ENCODE measurements at regions not wholly inside any gene's neighbourhood (a gene's known extent, or its start where the extent isn't known, plus 50 kb on each side); places are given as distances from the start of the nearest gene placed in this dataset.

- TF ChIP-seq, protein P1, sequence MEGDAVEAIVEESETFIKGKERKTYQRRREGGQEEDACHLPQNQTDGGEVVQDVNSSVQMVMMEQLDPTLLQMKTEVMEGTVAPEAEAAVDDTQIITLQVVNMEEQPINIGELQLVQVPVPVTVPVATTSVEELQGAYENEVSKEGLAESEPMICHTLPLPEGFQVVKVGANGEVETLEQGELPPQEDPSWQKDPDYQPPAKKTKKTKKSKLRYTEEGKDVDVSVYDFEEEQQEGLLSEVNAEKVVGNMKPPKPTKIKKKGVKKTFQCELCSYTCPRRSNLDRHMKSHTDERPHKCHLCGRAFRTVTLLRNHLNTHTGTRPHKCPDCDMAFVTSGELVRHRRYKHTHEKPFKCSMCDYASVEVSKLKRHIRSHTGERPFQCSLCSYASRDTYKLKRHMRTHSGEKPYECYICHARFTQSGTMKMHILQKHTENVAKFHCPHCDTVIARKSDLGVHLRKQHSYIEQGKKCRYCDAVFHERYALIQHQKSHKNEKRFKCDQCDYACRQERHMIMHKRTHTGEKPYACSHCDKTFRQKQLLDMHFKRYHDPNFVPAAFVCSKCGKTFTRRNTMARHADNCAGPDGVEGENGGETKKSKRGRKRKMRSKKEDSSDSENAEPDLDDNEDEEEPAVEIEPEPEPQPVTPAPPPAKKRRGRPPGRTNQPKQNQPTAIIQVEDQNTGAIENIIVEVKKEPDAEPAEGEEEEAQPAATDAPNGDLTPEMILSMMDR (IDR thresholded peaks at IDR 0.05): no peak
- no peak for TF ChIP-seq POLR2A (IDR thresholded peaks at IDR 0.05)
- DNase-seq (ENCODE audit: low spot score in 2 of 2): no peak
- intact Hi-C loops (cut with DNase I; ENCODE audit: low total_unique reads): no loop called here
- WGBS, 2 donors: 78 to 83% methylated on average over 1 of the region's 1 CpG
- no peak overlapping the region for H3K4me3 ChIP-seq (ENCODE audit: low read depth, poor library complexity, severe bottlenecking)
Observed at GRCh38 chr17:79405823-79406222, 205.0 kb downstream of the RBFOX3 start.

- DNase-seq (ENCODE audit: low spot score in 2 of 2): no peak
- intact Hi-C loops (cut with DNase I; ENCODE audit: low total_unique reads): no loop called here
- 86 to 91% methylated on average over 12 to 14 of the region's 16 CpGs for WGBS, 2 donors
- TF ChIP-seq POLR2A (IDR thresholded peaks at IDR 0.05): no peak
- TF ChIP-seq, protein P1 (IDR thresholded peaks at IDR 0.05): no peak
- H3K4me3 ChIP-seq (ENCODE audit: low read depth, poor library complexity, severe bottlenecking): no peak overlapping the region
Observed at GRCh38 chr17:79404136-79404911, 206.5 kb downstream of the RBFOX3 start.

GRCh38 chr17:79401704-79402674, 208.9 kb downstream of the RBFOX3 start:
- TF ChIP-seq, protein P1 (IDR thresholded peaks at IDR 0.05): no peak
- no peak for TF ChIP-seq POLR2A (IDR thresholded peaks at IDR 0.05)
- no peak overlapping the region for H3K4me3 ChIP-seq (ENCODE audit: low read depth, poor library complexity, severe bottlenecking)
- DNase-seq (ENCODE audit: low spot score in 2 of 2): no peak
- intact Hi-C loops (cut with DNase I; ENCODE audit: low total_unique reads): no loop called here
- 45 to 48% methylated on average over 26 of the region's 26 CpGs for WGBS, 2 donors

- 13% methylated on average over 33 of the region's 33 CpGs for WGBS, 2 donors
- no peak for TF ChIP-seq POLR2A (IDR thresholded peaks at IDR 0.05)
- TF ChIP-seq, protein P1 (IDR thresholded peaks at IDR 0.05): peak in 1 of 3 donors; percentile 17
- intact Hi-C loops (cut with DNase I; ENCODE audit: low total_unique reads): no loop called here
- peak; percentile 48 to 95 for DNase-seq (ENCODE audit: low spot score in 2 of 2)
- H3K4me3 ChIP-seq (ENCODE audit: low read depth, poor library complexity, severe bottlenecking): no peak overlapping the region
Observed at GRCh38 chr17:79400989-79401703, 209.7 kb downstream of the RBFOX3 start.

DNA sequence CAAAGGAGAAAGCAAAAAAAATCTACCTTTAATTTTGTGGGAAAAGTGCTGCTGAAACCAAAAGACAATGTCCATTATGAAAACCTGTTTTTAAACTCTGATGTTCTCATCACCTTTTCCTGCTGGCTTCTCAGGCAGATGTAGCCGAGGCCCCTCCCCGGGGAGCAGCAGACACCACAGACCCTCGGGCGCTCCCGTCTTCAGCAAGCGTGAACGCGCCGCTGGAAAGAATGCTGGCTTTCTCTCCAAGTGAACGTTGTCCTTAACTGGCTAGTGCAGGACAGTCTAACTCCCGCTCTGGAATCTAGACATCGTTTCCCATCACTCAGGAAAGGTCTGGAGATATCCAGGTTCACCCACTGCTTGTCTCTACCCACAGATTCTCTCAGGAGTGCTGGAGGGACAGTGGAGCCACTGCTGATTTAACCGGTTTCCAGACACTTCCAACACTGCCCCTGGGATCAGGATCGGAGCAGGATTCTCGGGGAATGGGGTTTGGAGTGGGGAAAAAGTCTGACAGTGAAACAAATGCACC, 211.2 kb downstream of the RBFOX3 start:
- WGBS, 2 donors: 35 to 36% methylated on average over 15 of the region's 15 CpGs
- no peak overlapping the region for H3K4me3 ChIP-seq (ENCODE audit: low read depth, poor library complexity, severe bottlenecking)
- intact Hi-C loops (cut with DNase I; ENCODE audit: low total_unique reads): loop anchor here (10.0 kb wide), 1 partner anchor 215 kb away; no protein-coding TSS in a partner anchor
- DNase-seq (ENCODE audit: low spot score in 2 of 2): no peak
- TF ChIP-seq, protein P1 (IDR thresholded peaks at IDR 0.05): no peak
- TF ChIP-seq POLR2A (IDR thresholded peaks at IDR 0.05): no peak
